Astrocyte of the spinal cord (primary cell): ENCODE measurements at regions not wholly inside any gene's neighbourhood (a gene's known extent, or its start where the extent isn't known, plus 50 kb on each side); places are given as distances from the start of the nearest gene placed in this dataset.
A peak's percentile ranks its signal among the peaks of the same experiment; 100 is the strongest.

Source experiments
- DNase-seq: peaks from one replicate; pipeline ENCODE4 v3.0.0; 2011; ENCODE audit warnings: low read depth, low spot score
- H3K4me3 ChIP-seq: 2 replicates; pipeline ENCODE4 v1.5.1; 2011; ENCODE audit warnings: low read depth, mild to moderate bottlenecking, low read length, moderate library complexity
- CTCF ChIP-seq: IDR thresholded peaks from 2 replicates; pipeline ENCODE4 v1.5.1; 2012; ENCODE audit warnings: low read depth, mild to moderate bottlenecking, low read length, inconsistent platforms
- in situ Hi-C: cut with HindIII; loops from 2 replicates; pipeline ENCODE4 v1.10.0; 2017; ENCODE audit warnings: low sequenced_read_pairs

- no peak for DNase-seq
- H3K4me3 ChIP-seq = no peak overlapping the region
- no peak for TF ChIP-seq CTCF
- in situ Hi-C loops = no loop called here
These were observed 89.8 kb upstream of the ATXN1 start for GRCh38 chr6:16851044-16851540.

DNA sequence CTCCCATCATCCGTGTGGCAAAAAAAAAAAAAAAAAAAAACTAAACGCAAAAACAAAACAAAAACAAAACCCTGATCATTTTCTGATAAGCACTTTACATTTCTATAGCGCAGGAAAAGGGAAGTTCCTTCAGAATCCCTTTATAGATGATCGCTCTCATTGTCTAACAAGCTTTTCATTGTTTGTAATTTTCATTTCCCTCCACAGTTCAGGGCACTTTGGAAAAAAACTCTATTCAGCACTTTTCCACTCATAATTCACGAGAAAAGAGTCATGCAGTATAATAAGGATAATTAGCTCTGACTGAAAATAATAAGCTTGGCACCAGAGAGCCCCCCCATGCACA, 89.4 kb upstream of the ATXN1 start:
- TF ChIP-seq CTCF = no peak
- no peak overlapping the region for H3K4me3 ChIP-seq
- in situ Hi-C loops = no loop called here
- no peak for DNase-seq

- in situ Hi-C loops = no loop called here
- no peak overlapping the region for H3K4me3 ChIP-seq
- DNase-seq = no peak
- no peak for TF ChIP-seq CTCF
These were observed 88.9 kb upstream of the ATXN1 start for GRCh38 chr6:16849988-16850680.

GRCh38 chr6:16849280-16849987, 88.2 kb upstream of the ATXN1 start:
- in situ Hi-C loops = no loop called here
- TF ChIP-seq CTCF = no peak
- DNase-seq = peak; percentile 88
- H3K4me3 ChIP-seq = no peak overlapping the region

DNA sequence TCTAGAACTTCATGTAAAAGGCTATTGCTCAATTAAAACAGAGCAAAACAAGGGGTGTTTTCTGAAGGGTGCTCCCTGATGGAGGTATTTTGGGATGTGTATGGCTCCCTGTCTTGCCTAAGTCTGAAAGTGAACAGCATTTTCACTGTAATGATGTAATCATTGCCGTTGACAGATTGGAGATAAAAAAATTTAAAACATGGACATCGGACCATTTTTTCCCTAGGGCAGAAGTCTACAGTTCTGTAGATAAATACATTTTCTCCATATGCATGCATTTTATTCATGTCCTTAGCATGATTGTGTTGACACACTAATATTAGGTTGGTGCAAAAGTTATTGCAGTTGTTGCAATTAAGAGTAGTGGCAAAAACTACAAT, 85.1 kb upstream of the ATXN1 start:
- no peak for DNase-seq
- TF ChIP-seq CTCF = no peak

DNA sequence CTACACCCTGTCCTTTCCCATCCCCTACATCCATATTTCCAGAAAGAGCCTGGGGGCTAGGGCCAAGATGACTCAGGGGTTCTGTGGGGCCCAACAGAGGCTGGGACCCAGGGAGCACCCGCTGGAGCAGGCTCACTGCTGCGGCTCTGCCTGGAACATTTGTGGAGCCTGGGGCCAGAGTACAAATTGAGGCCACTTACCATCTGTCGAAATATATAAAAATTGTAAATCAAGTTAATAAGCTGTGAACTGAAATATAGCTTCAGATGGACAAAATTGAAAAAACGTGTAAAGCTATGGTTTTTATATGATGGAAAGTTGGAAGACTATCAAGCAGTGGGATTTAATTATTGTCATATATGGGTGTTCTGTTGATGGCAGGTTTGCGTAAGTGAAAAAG, 82.9 kb upstream of the ATXN1 start:
- no peak for DNase-seq
- H3K4me3 ChIP-seq = no peak overlapping the region
- in situ Hi-C loops = no loop called here
- no peak for TF ChIP-seq CTCF

More for the DNA sequence above, 85.1 kb upstream of the ATXN1 start:
- no peak overlapping the region for H3K4me3 ChIP-seq
- in situ Hi-C loops = no loop called here
